Tibial nerve (tissue), 3 donors: ENCODE measurements at regions not wholly inside any gene's neighbourhood (a gene's known extent, or its start where the extent isn't known, plus 50 kb on each side); places are given as distances from the start of the nearest gene placed in this dataset.

ENCODE experiments used
- CTCF ChIP-seq, 5 experiments: fragments of 200-600 bp in 3 of 5; fragments of 450-650 bp in 2 of 5; sonication (generic) in 3 of 5; IDR thresholded peaks; one replicate each; pipeline ENCODE4 v1.5.1; 2016 to 2019; ENCODE audit warnings: antibody characterized with exemption in 5 of 5, mild to moderate bottlenecking in 3 of 5, moderate library complexity in 2 of 5
- POLR2A ChIP-seq, 2 donors: fragments of 450-650 bp; IDR thresholded peaks; one replicate each; pipeline ENCODE4 v1.6.1; 2017; ENCODE audit warnings: antibody characterized with exemption in 2 of 2, mild to moderate bottlenecking in 2 of 2, moderate library complexity in 2 of 2

GRCh38 chr2:217223222-217223930 lies 363.5 kb upstream of the TNP1 start:
- no peak for TF ChIP-seq CTCF (IDR thresholded peaks at IDR 0.05)
- TF ChIP-seq POLR2A (IDR thresholded peaks at IDR 0.05): no peak
